Esophagus squamous epithelium (tissue), 5 donors: ENCODE measurements at regions not wholly inside any gene's neighbourhood (a gene's known extent, or its start where the extent isn't known, plus 50 kb on each side); places are given as distances from the start of the nearest gene placed in this dataset.

ENCODE experiments used
- DNase-seq: peaks from one replicate; lab custom pipeline; 2025; lab: John Stamatoyannopoulos, UW
- H3K27ac ChIP-seq, 4 donors: fragments of 200-600 bp; sonication (generic); one replicate each; pipeline ENCODE4 v1.5.1; 2016 to 2019; ENCODE audit warnings: mild to moderate bottlenecking in 1 of 4
- H3K27me3 ChIP-seq, 4 donors: fragments of 200-600 bp; sonication (generic); 1 replicate in 3 of 4; 2 replicates in 1 of 4; pipeline versions ENCODE4 v1.5.1 to v1.6.0; 2017 to 2021; ENCODE audit warnings: antibody characterized with exemption in 1 of 4
- H3K36me3 ChIP-seq, 3 donors: fragments of 200-600 bp; sonication (generic); one replicate each; pipeline ENCODE4 v1.5.1; 2016 to 2019
- H3K4me1 ChIP-seq, 3 donors: fragments of 200-600 bp; sonication (generic); one replicate each; pipeline ENCODE4 v1.5.1; 2017 to 2019
- H3K4me3 ChIP-seq, 4 donors: fragments of 200-600 bp; sonication (generic); 1 replicate in 3 of 4; 2 replicates in 1 of 4; pipeline ENCODE4 v1.5.1; 2016 to 2019; ENCODE audit warnings: mild to moderate bottlenecking in 2 of 4, moderate library complexity in 1 of 4
- H3K9me3 ChIP-seq, 3 donors: fragments of 200-600 bp; sonication (generic); one replicate each; pipeline ENCODE4 v1.5.1; 2016 to 2019
- CTCF ChIP-seq, 6 experiments: fragments of 450-650 bp in 4 of 6; fragments of 200-600 bp in 2 of 6; sonication (generic) in 2 of 6; IDR thresholded peaks; one replicate each; pipeline ENCODE4 v1.5.1; 2016 to 2019; ENCODE audit warnings: antibody characterized with exemption in 6 of 6, mild to moderate bottlenecking in 4 of 6, moderate library complexity in 4 of 6
- POLR2A ChIP-seq, 4 donors: fragments of 450-650 bp; IDR thresholded peaks; one replicate each; pipeline ENCODE4 v1.6.1; 2017; ENCODE audit warnings: antibody characterized with exemption in 4 of 4, mild to moderate bottlenecking in 4 of 4, moderate library complexity in 3 of 4
- WGBS, 2 donors: methylation state at CpG; one replicate each; pipeline ENCODE4 v1.1.5; 2018; 5-methylcytosine and 5-hydroxymethylcytosine counted together
- intact Hi-C: fragments of 100-400 bp; cut with DNase I; formaldehyde crosslinking; loops from one replicate; pipeline ENCODE4 v1.15.0; 2022
- donor health status: DM: yes; HTN: yes; CAD: no.

DNA sequence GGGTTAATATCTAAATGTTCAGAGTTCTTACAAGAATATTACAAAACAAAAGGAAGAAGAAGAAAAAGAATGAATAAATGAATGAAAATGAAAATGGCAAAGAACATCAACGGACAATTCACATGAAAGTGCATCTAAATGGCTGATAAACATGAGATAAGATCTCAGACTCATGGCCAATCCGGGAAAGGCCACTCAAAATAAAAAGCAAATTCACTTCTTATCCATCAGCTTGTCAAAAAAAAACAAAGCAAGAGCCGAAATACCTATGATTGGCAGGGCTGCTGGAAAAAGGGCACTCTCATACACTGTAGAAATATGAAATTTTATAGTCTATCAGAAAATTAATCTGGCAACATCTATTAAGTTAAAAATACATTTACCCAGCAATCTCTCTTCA lies 103.6 kb upstream of the EDEM3 start:
- WGBS, 2 donors = 85 to 86% methylated on average over 3 of the region's 3 CpGs

GRCh38 chr1:184854496-184855140 lies 100.0 kb upstream of the EDEM3 start:
- intact Hi-C loops = no loop called here
- Histone ChIP-seq H3K4me3 (no peak overlapping the region), H3K27ac (no peak overlapping the region), H3K9me3 (no peaks in the 10 kb centered on the region), H3K27me3 (no peaks in the 10 kb centered on the region), H3K36me3 (no peaks in the 10 kb centered on the region), H3K4me1 (peaks cover 0 to 4% (median 0%) of the 10 kb centered on the region in 3 donors)
- 88 to 91% methylated on average over 1 of the region's 1 CpG for WGBS, 2 donors
- TF ChIP-seq POLR2A (IDR thresholded peaks at IDR 0.05) = no peak
- TF ChIP-seq CTCF (IDR thresholded peaks at IDR 0.05) = no peak
- no peak for DNase-seq

More for the DNA sequence above, 103.6 kb upstream of the EDEM3 start:
- Histone ChIP-seq H3K9me3 (no peaks in the 10 kb centered on the region), H3K27me3 (no peaks in the 10 kb centered on the region), H3K36me3 (no peaks in the 10 kb centered on the region), H3K27ac (no peak overlapping the region), H3K4me3 (no peak overlapping the region), H3K4me1 (peaks cover 0 to 9% (median 5%) of the 10 kb centered on the region in 3 donors)
- TF ChIP-seq POLR2A (IDR thresholded peaks at IDR 0.05) (no peak), CTCF (IDR thresholded peaks at IDR 0.05) (no peak)
- intact Hi-C loops = no loop called here
- no peak for DNase-seq

- DNase-seq = no peak
- H3K27me3 ChIP-seq = no peaks in the 10 kb centered on the region
- no peak overlapping the region for H3K27ac ChIP-seq
- TF ChIP-seq POLR2A (IDR thresholded peaks at IDR 0.05) (no peak), CTCF (IDR thresholded peaks at IDR 0.05) (no peak)
- H3K4me1 ChIP-seq = peaks cover 0 to 4% (median 0%) of the 10 kb centered on the region in 3 donors
- no peaks in the 10 kb centered on the region for H3K9me3 ChIP-seq
- no peaks in the 10 kb centered on the region for H3K36me3 ChIP-seq
- no peak overlapping the region for H3K4me3 ChIP-seq
- intact Hi-C loops = no loop called here
- 92 to 100% methylated on average over 1 of the region's 1 CpG for WGBS, 2 donors
Observed at GRCh38 chr1:184854036-184854435, 99.4 kb upstream of the EDEM3 start.

DNA sequence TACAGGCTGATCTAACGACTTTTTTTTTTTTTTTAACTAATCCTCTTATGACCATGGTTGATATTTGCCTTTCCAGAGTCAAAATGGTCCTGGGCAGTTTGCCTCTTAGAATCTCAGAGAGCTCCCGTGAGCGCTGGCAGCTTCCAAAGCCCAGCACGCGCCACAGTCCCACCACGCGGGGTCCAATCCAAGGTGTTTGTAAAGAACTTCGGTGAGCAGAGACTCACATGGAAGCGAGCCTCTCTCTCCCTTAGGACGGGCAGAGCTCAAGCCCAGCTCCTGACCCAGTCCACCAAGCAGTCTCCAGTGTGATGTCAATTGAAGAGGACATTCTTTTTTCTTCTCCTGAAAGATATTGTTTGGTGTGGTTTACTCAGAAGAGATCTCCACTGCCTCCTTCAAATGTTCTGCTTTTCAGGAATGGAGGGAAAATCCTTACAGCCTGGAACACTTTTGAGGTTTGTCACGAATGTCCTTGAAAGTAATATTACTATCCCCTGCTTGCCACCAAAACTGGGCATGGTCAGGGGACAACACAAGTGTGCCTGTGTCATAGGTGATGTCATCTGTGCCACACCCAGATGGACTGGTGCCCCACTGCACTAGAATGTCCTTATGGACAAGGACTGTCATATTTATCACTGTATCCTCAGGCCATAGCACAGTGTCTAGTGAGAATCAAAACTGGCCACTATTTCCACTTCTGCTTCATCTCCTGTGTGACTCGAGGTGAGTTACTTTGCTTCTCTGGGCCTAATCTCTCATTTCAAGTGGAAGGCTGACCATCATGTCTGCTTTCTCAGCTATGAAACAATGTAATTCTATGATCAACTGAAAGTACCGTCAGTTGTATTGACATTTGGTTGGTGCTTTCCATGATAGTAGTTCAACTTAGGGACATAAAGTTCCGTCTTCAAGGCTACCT lies 97.4 kb upstream of the EDEM3 start:
- intact Hi-C loops = no loop called here
- no peak for TF ChIP-seq CTCF (IDR thresholded peaks at IDR 0.05)
- TF ChIP-seq POLR2A (IDR thresholded peaks at IDR 0.05) = no peak
- DNase-seq = no peak
- Histone ChIP-seq H3K9me3 (no peaks in the 10 kb centered on the region), H3K4me3 (no peak overlapping the region), H3K27me3 (no peaks in the 10 kb centered on the region), H3K36me3 (no peaks in the 10 kb centered on the region), H3K4me1 (peaks cover 0 to 4% (median 0%) of the 10 kb centered on the region in 3 donors), H3K27ac (no peak overlapping the region)
- WGBS, 2 donors = 89 to 96% methylated on average over 9 to 12 of the region's 14 CpGs
